ENCODE measurements at regions not wholly inside any gene's neighbourhood (a gene's known extent, or its start where the extent isn't known, plus 50 kb on each side); places are given as distances from the start of the nearest gene placed in this dataset.

- TF ChIP-seq EZH2 (IDR thresholded peaks at IDR 0.05; ENCODE audit: insufficient read depth, poor library complexity, severe bottlenecking) (no peak), EZH2phosphoT487 (IDR thresholded peaks at IDR 0.05; ENCODE audit: insufficient read depth, low read depth) (no peak)
Observed at GRCh38 chr5:38166832-38167231, 91.5 kb upstream of the EGFLAM start.

All from GM23248 (cell line).